ENCODE measurements at regions not wholly inside any gene's neighbourhood (a gene's known extent, or its start where the extent isn't known, plus 50 kb on each side); places are given as distances from the start of the nearest gene placed in this dataset.
"Not testable (repeated sequence)": the region's sequence is repeated elsewhere in the genome, so short reads cannot be mapped to it uniquely, and the experiment has no call there.

- H3K9me3 ChIP-seq (ENCODE audit: control insufficient read depth, low read depth, low read length), result no peaks in the 10 kb centered on the region
- H3K4me3 ChIP-seq (ENCODE audit: low read length), result no peak overlapping the region
- no peaks in the 10 kb centered on the region for H3K4me1 ChIP-seq (ENCODE audit: control insufficient read depth, low read depth, low read length)
- no peaks in the 10 kb centered on the region for H3K36me3 ChIP-seq (ENCODE audit: control insufficient read depth, low read depth, low read length)
- H3K27ac ChIP-seq (ENCODE audit: low read length), result no peak overlapping the region
- H3K27me3 ChIP-seq (ENCODE audit: control insufficient read depth, insufficient read depth, low read length), result no peaks in the 10 kb centered on the region
- H3K9ac ChIP-seq (ENCODE audit: low read length), result no peak overlapping the region
Measured at GRCh38 chr9:75803130-75803529, 87.3 kb upstream of the PCSK5 start.

- H3K27me3 ChIP-seq (ENCODE audit: control insufficient read depth, insufficient read depth, low read length), result no peaks in the 10 kb centered on the region
- no peak overlapping the region for H3K4me3 ChIP-seq (ENCODE audit: low read length)
- H3K36me3 ChIP-seq (ENCODE audit: control insufficient read depth, low read depth, low read length), result no peaks in the 10 kb centered on the region
- H3K9me3 ChIP-seq (ENCODE audit: control insufficient read depth, low read depth, low read length), result peaks cover 5% of the 10 kb centered on the region
- H3K9ac ChIP-seq (ENCODE audit: low read length), result no peak overlapping the region
- H3K4me1 ChIP-seq (ENCODE audit: control insufficient read depth, low read depth, low read length), result no peaks in the 10 kb centered on the region
- H3K27ac ChIP-seq (ENCODE audit: low read length), result no peak overlapping the region
Measured at GRCh38 chr9:75810063-75810462, 80.4 kb upstream of the PCSK5 start.

GRCh38 chr9:75811692-75812091 lies 78.8 kb upstream of the PCSK5 start:
- Histone ChIP-seq H3K9ac (ENCODE audit: low read length) (no peak overlapping the region), H3K4me3 (ENCODE audit: low read length) (no peak overlapping the region), H3K27me3 (ENCODE audit: control insufficient read depth, insufficient read depth, low read length) (no peaks in the 10 kb centered on the region), H3K36me3 (ENCODE audit: control insufficient read depth, low read depth, low read length) (no peaks in the 10 kb centered on the region), H3K27ac (ENCODE audit: low read length) (no peak overlapping the region), H3K4me1 (ENCODE audit: control insufficient read depth, low read depth, low read length) (no peaks in the 10 kb centered on the region), H3K9me3 (ENCODE audit: control insufficient read depth, low read depth, low read length) (peaks cover 5% of the 10 kb centered on the region)

GRCh38 chr9:75812141-75812540 lies 78.3 kb upstream of the PCSK5 start:
- Histone ChIP-seq H3K27me3 (ENCODE audit: control insufficient read depth, insufficient read depth, low read length) (no peaks in the 10 kb centered on the region), H3K27ac (ENCODE audit: low read length) (no peak overlapping the region), H3K4me1 (ENCODE audit: control insufficient read depth, low read depth, low read length) (no peaks in the 10 kb centered on the region), H3K36me3 (ENCODE audit: control insufficient read depth, low read depth, low read length) (no peaks in the 10 kb centered on the region), H3K9me3 (ENCODE audit: control insufficient read depth, low read depth, low read length) (peaks cover 5% of the 10 kb centered on the region), H3K4me3 (ENCODE audit: low read length) (no peak overlapping the region), H3K9ac (ENCODE audit: low read length) (no peak overlapping the region)

GRCh38 chr9:75814667-75815066 lies 75.8 kb upstream of the PCSK5 start:
- Histone ChIP-seq H3K4me3 (ENCODE audit: low read length) (no peak overlapping the region), H3K36me3 (ENCODE audit: control insufficient read depth, low read depth, low read length) (no peaks in the 10 kb centered on the region), H3K9me3 (ENCODE audit: control insufficient read depth, low read depth, low read length) (peaks cover 5% of the 10 kb centered on the region), H3K27me3 (ENCODE audit: control insufficient read depth, insufficient read depth, low read length) (no peaks in the 10 kb centered on the region), H3K9ac (ENCODE audit: low read length) (no peak overlapping the region), H3K4me1 (ENCODE audit: control insufficient read depth, low read depth, low read length) (no peaks in the 10 kb centered on the region), H3K27ac (ENCODE audit: low read length) (no peak overlapping the region)

GRCh38 chr9:75820471-75821115 lies 69.9 kb upstream of the PCSK5 start:
- H3K27me3 ChIP-seq (ENCODE audit: control insufficient read depth, insufficient read depth, low read length); H3K27ac ChIP-seq (ENCODE audit: low read length); H3K4me1 ChIP-seq (ENCODE audit: control insufficient read depth, low read depth, low read length); H3K9me3 ChIP-seq (ENCODE audit: control insufficient read depth, low read depth, low read length); H3K4me3 ChIP-seq (ENCODE audit: low read length); H3K9ac ChIP-seq (ENCODE audit: low read length); H3K36me3 ChIP-seq (ENCODE audit: control insufficient read depth, low read depth, low read length): not testable (repeated sequence)

GRCh38 chr9:75823151-75823550 lies 67.3 kb upstream of the PCSK5 start:
- no peak overlapping the region for H3K9ac ChIP-seq (ENCODE audit: low read length)
- H3K4me1 ChIP-seq (ENCODE audit: control insufficient read depth, low read depth, low read length), result no peaks in the 10 kb centered on the region
- H3K9me3 ChIP-seq (ENCODE audit: control insufficient read depth, low read depth, low read length), result no peaks in the 10 kb centered on the region
- no peak overlapping the region for H3K4me3 ChIP-seq (ENCODE audit: low read length)
- H3K36me3 ChIP-seq (ENCODE audit: control insufficient read depth, low read depth, low read length), result no peaks in the 10 kb centered on the region
- H3K27me3 ChIP-seq (ENCODE audit: control insufficient read depth, insufficient read depth, low read length), result no peaks in the 10 kb centered on the region
- H3K27ac ChIP-seq (ENCODE audit: low read length), result no peak overlapping the region

GRCh38 chr9:75824816-75825568 lies 65.5 kb upstream of the PCSK5 start:
- Histone ChIP-seq H3K9ac (ENCODE audit: low read length) (no peak overlapping the region), H3K36me3 (ENCODE audit: control insufficient read depth, low read depth, low read length) (no peaks in the 10 kb centered on the region), H3K27ac (ENCODE audit: low read length) (no peak overlapping the region), H3K27me3 (ENCODE audit: control insufficient read depth, insufficient read depth, low read length) (no peaks in the 10 kb centered on the region), H3K4me1 (ENCODE audit: control insufficient read depth, low read depth, low read length) (no peaks in the 10 kb centered on the region), H3K9me3 (ENCODE audit: control insufficient read depth, low read depth, low read length) (no peaks in the 10 kb centered on the region), H3K4me3 (ENCODE audit: low read length) (no peak overlapping the region)

- no peaks in the 10 kb centered on the region for H3K4me1 ChIP-seq (ENCODE audit: control insufficient read depth, low read depth, low read length)
- no peaks in the 10 kb centered on the region for H3K27me3 ChIP-seq (ENCODE audit: control insufficient read depth, insufficient read depth, low read length)
- H3K4me3 ChIP-seq (ENCODE audit: low read length), result no peak overlapping the region
- no peak overlapping the region for H3K9ac ChIP-seq (ENCODE audit: low read length)
- no peaks in the 10 kb centered on the region for H3K9me3 ChIP-seq (ENCODE audit: control insufficient read depth, low read depth, low read length)
- H3K36me3 ChIP-seq (ENCODE audit: control insufficient read depth, low read depth, low read length), result no peaks in the 10 kb centered on the region
- H3K27ac ChIP-seq (ENCODE audit: low read length), result no peak overlapping the region
Measured at GRCh38 chr9:75826314-75826713, 64.2 kb upstream of the PCSK5 start.

- Histone ChIP-seq H3K4me1 (ENCODE audit: control insufficient read depth, low read depth, low read length) (no peaks in the 10 kb centered on the region), H3K9ac (ENCODE audit: low read length) (no peak overlapping the region), H3K4me3 (ENCODE audit: low read length) (no peak overlapping the region), H3K9me3 (ENCODE audit: control insufficient read depth, low read depth, low read length) (no peaks in the 10 kb centered on the region), H3K36me3 (ENCODE audit: control insufficient read depth, low read depth, low read length) (no peaks in the 10 kb centered on the region), H3K27ac (ENCODE audit: low read length) (no peak overlapping the region), H3K27me3 (ENCODE audit: control insufficient read depth, insufficient read depth, low read length) (no peaks in the 10 kb centered on the region)
Measured at GRCh38 chr9:75830303-75830702, 60.2 kb upstream of the PCSK5 start.

GRCh38 chr9:75833778-75834177 lies 56.7 kb upstream of the PCSK5 start:
- H3K36me3 ChIP-seq (ENCODE audit: control insufficient read depth, low read depth, low read length), result no peaks in the 10 kb centered on the region
- no peak overlapping the region for H3K27ac ChIP-seq (ENCODE audit: low read length)
- no peak overlapping the region for H3K4me3 ChIP-seq (ENCODE audit: low read length)
- no peaks in the 10 kb centered on the region for H3K4me1 ChIP-seq (ENCODE audit: control insufficient read depth, low read depth, low read length)
- H3K9me3 ChIP-seq (ENCODE audit: control insufficient read depth, low read depth, low read length), result no peaks in the 10 kb centered on the region
- no peaks in the 10 kb centered on the region for H3K27me3 ChIP-seq (ENCODE audit: control insufficient read depth, insufficient read depth, low read length)
- no peak overlapping the region for H3K9ac ChIP-seq (ENCODE audit: low read length)

GRCh38 chr9:75834878-75835277 lies 55.6 kb upstream of the PCSK5 start:
- H3K9ac ChIP-seq (ENCODE audit: low read length), result no peak overlapping the region
- H3K27me3 ChIP-seq (ENCODE audit: control insufficient read depth, insufficient read depth, low read length), result no peaks in the 10 kb centered on the region
- H3K27ac ChIP-seq (ENCODE audit: low read length), result no peak overlapping the region
- H3K9me3 ChIP-seq (ENCODE audit: control insufficient read depth, low read depth, low read length), result no peaks in the 10 kb centered on the region
- H3K4me3 ChIP-seq (ENCODE audit: low read length), result no peak overlapping the region
- no peaks in the 10 kb centered on the region for H3K36me3 ChIP-seq (ENCODE audit: control insufficient read depth, low read depth, low read length)
- no peaks in the 10 kb centered on the region for H3K4me1 ChIP-seq (ENCODE audit: control insufficient read depth, low read depth, low read length)

Data from iPS-18a (cell line).